ENCODE measurements at regions not wholly inside any gene's neighbourhood (a gene's known extent, or its start where the extent isn't known, plus 50 kb on each side); places are given as distances from the start of the nearest gene placed in this dataset.
"Not testable (repeated sequence)": the region's sequence is repeated elsewhere in the genome, so short reads cannot be mapped to it uniquely, and the experiment has no call there.

- TF ChIP-seq, protein P1, sequence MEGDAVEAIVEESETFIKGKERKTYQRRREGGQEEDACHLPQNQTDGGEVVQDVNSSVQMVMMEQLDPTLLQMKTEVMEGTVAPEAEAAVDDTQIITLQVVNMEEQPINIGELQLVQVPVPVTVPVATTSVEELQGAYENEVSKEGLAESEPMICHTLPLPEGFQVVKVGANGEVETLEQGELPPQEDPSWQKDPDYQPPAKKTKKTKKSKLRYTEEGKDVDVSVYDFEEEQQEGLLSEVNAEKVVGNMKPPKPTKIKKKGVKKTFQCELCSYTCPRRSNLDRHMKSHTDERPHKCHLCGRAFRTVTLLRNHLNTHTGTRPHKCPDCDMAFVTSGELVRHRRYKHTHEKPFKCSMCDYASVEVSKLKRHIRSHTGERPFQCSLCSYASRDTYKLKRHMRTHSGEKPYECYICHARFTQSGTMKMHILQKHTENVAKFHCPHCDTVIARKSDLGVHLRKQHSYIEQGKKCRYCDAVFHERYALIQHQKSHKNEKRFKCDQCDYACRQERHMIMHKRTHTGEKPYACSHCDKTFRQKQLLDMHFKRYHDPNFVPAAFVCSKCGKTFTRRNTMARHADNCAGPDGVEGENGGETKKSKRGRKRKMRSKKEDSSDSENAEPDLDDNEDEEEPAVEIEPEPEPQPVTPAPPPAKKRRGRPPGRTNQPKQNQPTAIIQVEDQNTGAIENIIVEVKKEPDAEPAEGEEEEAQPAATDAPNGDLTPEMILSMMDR (IDR thresholded peaks at IDR 0.05), result not testable (repeated sequence)
- not testable (repeated sequence) for TF ChIP-seq POLR2A (IDR thresholded peaks at IDR 0.05)
These were observed 239.2 kb upstream of the ZNF322 start for GRCh38 chr6:26898785-26899184.

All from esophagus squamous epithelium (tissue), 4 donors.